Bronchial epithelial cell (primary cell): ENCODE measurements at regions not wholly inside any gene's neighbourhood (a gene's known extent, or its start where the extent isn't known, plus 50 kb on each side); places are given as distances from the start of the nearest gene placed in this dataset.

Experiments used
- DNase-seq: peaks from one replicate; pipeline ENCODE4 v3.0.0-alpha.2; 2010; ENCODE audit warnings: low read depth
- FAIRE-seq: peaks from 2 replicates; lab custom pipeline; 2011; peaks lifted over from hg19 to GRCh38; lab: Jason Lieb, UNC
- H3K27me3 ChIP-seq: 2 replicates; pipeline ENCODE4 v1.5.1; 2011; ENCODE audit warnings: low read length; ENCODE audit not compliant: control insufficient read depth, insufficient read depth
- H3K36me3 ChIP-seq: 2 replicates; pipeline ENCODE4 v1.5.1; 2011; ENCODE audit warnings: low read length; ENCODE audit not compliant: control insufficient read depth, insufficient read depth
- H3K4me3 ChIP-seq: 2 replicates; pipeline ENCODE4 v1.5.1; 2011; ENCODE audit warnings: mild to moderate bottlenecking, low read depth, low read length, control low read depth
- CTCF ChIP-seq: IDR thresholded peaks from 2 replicates; pipeline ENCODE4 v1.5.1; 2011; ENCODE audit warnings: mild to moderate bottlenecking, moderate library complexity, low read length, control low read depth, inconsistent platforms; ENCODE audit not compliant: insufficient read depth, severe bottlenecking

DNA sequence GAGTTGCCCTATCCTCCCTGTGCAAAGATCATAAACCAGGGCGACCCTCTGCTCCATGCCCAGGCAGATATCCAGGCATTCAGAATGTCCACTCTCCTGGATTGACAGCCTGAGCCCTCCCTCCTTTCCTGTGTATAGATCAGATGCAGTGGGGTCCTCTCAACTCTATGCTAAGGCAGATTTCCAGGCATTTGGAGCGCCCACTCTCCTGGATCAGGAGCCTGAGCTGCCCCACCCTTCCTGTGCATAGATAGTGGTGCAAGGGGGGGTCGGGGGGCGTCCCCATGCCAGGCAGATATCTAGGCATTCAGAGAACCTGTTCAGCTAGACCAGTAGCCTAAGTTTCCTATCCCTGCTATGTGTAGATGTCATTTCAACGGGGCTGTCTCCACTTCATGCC, 941.1 kb downstream of the PCDH19 start:
- DNase-seq (no peak), FAIRE-seq (no peak)
- no peak overlapping the region for H3K4me3 ChIP-seq
- H3K27me3 ChIP-seq, result no peaks in the 10 kb centered on the region
- TF ChIP-seq CTCF, result no peak
- H3K36me3 ChIP-seq, result no peaks in the 10 kb centered on the region

DNA sequence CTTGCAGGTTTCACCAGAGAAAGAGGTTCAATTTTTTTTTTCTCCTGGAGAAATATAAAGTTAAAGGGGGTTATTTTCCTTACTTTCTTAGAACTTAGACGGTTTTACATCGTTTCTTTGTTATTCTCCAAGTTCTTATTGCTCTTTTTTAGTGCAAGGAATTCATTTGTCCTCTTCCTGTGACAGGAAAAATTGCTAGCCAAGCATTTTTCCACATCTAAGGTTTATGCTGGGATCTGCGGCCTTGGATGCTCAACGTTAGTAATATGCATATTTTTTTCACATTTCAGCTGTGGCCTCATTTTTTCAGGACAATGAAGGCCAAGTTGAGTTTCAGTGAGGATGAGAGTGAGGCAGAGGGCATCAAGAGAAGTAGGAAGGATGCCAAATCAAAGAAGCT, 948.9 kb downstream of the PCDH19 start:
- no peak overlapping the region for H3K4me3 ChIP-seq
- no peaks in the 10 kb centered on the region for H3K36me3 ChIP-seq
- no peaks in the 10 kb centered on the region for H3K27me3 ChIP-seq
- FAIRE-seq (no peak), DNase-seq (no peak)
- no peak for TF ChIP-seq CTCF

GRCh38 chrX:99445336-99445735, 964.7 kb downstream of the PCDH19 start:
- H3K36me3 ChIP-seq, result no peaks in the 10 kb centered on the region
- DNase-seq (no peak), FAIRE-seq (no peak)
- H3K27me3 ChIP-seq, result no peaks in the 10 kb centered on the region
- no peak overlapping the region for H3K4me3 ChIP-seq
- no peak for TF ChIP-seq CTCF

DNA sequence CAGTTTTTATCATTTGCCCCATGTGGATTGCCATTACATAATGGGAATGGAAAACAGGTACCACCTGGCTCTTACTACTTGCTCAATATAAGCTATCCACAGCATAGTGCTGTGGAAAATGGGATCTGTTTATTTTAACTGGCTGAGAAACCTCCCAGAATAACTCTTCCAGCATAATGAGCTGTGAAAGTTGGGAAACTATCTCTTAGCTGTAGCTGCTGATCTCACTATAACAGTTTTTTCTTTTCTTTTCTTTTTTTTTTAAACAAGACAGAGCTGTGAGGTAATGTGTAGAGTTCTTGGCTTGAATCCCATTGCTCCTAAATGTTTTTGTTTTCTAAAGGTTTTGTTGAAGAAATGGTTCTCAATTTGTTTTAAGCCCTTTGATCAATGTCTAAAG, 988.3 kb downstream of the PCDH19 start:
- H3K4me3 ChIP-seq, result no peak overlapping the region

GRCh38 chrX:99415470-99415869, 994.6 kb downstream of the PCDH19 start:
- DNase-seq, result no peak
- H3K4me3 ChIP-seq, result no peak overlapping the region
- H3K36me3 ChIP-seq, result no peaks in the 10 kb centered on the region
- H3K27me3 ChIP-seq, result no peaks in the 10 kb centered on the region
- TF ChIP-seq CTCF, result no peak
- no peak for FAIRE-seq

More for the DNA sequence above, 988.3 kb downstream of the PCDH19 start:
- Histone ChIP-seq H3K36me3 (no peaks in the 10 kb centered on the region), H3K27me3 (no peaks in the 10 kb centered on the region)
- no peak for FAIRE-seq
- DNase-seq, result no peak
- no peak for TF ChIP-seq CTCF

GRCh38 chrX:99413317-99413716, 996.8 kb downstream of the PCDH19 start:
- TF ChIP-seq CTCF, result no peak
- H3K4me3 ChIP-seq, result no peak overlapping the region
- FAIRE-seq (no peak), DNase-seq (no peak)
- H3K27me3 ChIP-seq, result no peaks in the 10 kb centered on the region
- H3K36me3 ChIP-seq, result no peaks in the 10 kb centered on the region
